ENCODE measurements at regions not wholly inside any gene's neighbourhood (a gene's known extent, or its start where the extent isn't known, plus 50 kb on each side); places are given as distances from the start of the nearest gene placed in this dataset.

GRCh38 chr7:1314021-1314907, 81.6 kb downstream of the UNCX start (continued):
- TF ChIP-seq HIC1 (tag by site-specific recombination; IDR thresholded peaks at IDR 0.05) (no peak), ZNF571 (tag by site-specific recombination; IDR thresholded peaks at IDR 0.05) (no peak)

DNA sequence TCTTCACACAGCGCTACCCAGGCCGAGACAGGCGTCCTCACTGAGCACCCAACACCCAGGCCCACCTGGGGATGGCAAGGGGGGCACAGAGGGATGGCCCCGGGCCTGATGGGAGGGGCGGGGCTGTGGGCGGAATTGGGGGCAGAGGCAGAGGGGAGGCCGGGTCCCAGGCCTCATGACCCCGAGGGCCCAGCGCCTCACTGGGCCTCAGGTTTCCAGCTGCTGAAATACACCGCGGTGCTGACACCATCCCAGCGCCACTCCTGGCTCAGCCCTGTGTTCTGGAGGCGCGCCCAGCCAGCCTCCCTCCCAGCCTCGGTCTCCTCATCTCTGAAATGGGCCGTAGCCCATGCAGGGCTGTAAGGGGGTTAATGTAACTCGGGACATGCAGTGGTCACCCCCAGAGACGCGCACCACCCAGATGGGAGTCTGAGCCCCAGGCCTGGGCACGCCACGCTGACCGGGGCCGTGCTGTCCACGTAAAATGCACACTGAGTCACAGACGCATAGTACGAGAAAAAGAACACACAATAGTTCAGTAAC, 82.3 kb downstream of the UNCX start:
- H3K9me3 ChIP-seq (ENCODE audit: control insufficient read depth, insufficient read depth, low read depth, low read length) = no peaks in the 10 kb centered on the region

GRCh38 chr7:1316086-1316485, 83.4 kb downstream of the UNCX start:
- Histone ChIP-seq H3K36me3 (ENCODE audit: control insufficient read depth in 2 of 2, insufficient read depth in 1 of 2, low read length in 2 of 2) (no peaks in the 10 kb centered on the region), H3K4me3 (ENCODE audit: low read depth, low read length) (no peak overlapping the region), H3K27ac (ENCODE audit: extremely low read depth, low read depth, low read length) (no peak overlapping the region), H3K4me1 (ENCODE audit: control insufficient read depth, insufficient read depth, low read length) (no peaks in the 10 kb centered on the region), H3K9me3 (ENCODE audit: control insufficient read depth, insufficient read depth, low read depth, low read length) (no peaks in the 10 kb centered on the region)
- CTCF ChIA-PET = no interaction called here
- TF ChIP-seq ZNF433 (tag by site-specific recombination; IDR thresholded peaks at IDR 0.05; ENCODE audit: low read depth) (no peak), ZNF24 (tag by site-specific recombination; IDR thresholded peaks at IDR 0.05) (no peak), ZNF514 (tag by site-specific recombination; IDR thresholded peaks at IDR 0.05) (no peak)
- TF ChIP-seq, protein P1, sequence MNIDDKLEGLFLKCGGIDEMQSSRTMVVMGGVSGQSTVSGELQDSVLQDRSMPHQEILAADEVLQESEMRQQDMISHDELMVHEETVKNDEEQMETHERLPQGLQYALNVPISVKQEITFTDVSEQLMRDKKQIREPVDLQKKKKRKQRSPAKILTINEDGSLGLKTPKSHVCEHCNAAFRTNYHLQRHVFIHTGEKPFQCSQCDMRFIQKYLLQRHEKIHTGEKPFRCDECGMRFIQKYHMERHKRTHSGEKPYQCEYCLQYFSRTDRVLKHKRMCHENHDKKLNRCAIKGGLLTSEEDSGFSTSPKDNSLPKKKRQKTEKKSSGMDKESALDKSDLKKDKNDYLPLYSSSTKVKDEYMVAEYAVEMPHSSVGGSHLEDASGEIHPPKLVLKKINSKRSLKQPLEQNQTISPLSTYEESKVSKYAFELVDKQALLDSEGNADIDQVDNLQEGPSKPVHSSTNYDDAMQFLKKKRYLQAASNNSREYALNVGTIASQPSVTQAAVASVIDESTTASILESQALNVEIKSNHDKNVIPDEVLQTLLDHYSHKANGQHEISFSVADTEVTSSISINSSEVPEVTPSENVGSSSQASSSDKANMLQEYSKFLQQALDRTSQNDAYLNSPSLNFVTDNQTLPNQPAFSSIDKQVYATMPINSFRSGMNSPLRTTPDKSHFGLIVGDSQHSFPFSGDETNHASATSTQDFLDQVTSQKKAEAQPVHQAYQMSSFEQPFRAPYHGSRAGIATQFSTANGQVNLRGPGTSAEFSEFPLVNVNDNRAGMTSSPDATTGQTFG (tag by site-specific recombination; IDR thresholded peaks at IDR 0.05; ENCODE audit: borderline replicate concordance) = no peak
- POLR2A ChIA-PET = interaction anchor here (0.7 kb wide), 1 partner anchor 141 kb away, joined by 8 read pairs; no protein-coding TSS in a partner anchor

More for the DNA sequence above, 82.3 kb downstream of the UNCX start:
- Histone ChIP-seq H3K4me1 (ENCODE audit: control insufficient read depth, insufficient read depth, low read length) (no peaks in the 10 kb centered on the region), H3K36me3 (ENCODE audit: control insufficient read depth in 2 of 2, insufficient read depth in 1 of 2, low read length in 2 of 2) (no peaks in the 10 kb centered on the region), H3K27ac (ENCODE audit: extremely low read depth, low read depth, low read length) (no peak overlapping the region), H3K4me3 (ENCODE audit: low read depth, low read length) (no peak overlapping the region)
- TF ChIP-seq ZNF146 (tag by site-specific recombination; IDR thresholded peaks at IDR 0.05) = no peak
- no peak for TF ChIP-seq ZNF423 (tag by site-specific recombination; IDR thresholded peaks at IDR 0.05)
- TF ChIP-seq ZNF214 (tag by site-specific recombination; IDR thresholded peaks at IDR 0.05; ENCODE audit: borderline replicate concordance) = no peak
- CTCF ChIA-PET = no interaction called here
- POLR2A ChIA-PET = no interaction called here

DNA sequence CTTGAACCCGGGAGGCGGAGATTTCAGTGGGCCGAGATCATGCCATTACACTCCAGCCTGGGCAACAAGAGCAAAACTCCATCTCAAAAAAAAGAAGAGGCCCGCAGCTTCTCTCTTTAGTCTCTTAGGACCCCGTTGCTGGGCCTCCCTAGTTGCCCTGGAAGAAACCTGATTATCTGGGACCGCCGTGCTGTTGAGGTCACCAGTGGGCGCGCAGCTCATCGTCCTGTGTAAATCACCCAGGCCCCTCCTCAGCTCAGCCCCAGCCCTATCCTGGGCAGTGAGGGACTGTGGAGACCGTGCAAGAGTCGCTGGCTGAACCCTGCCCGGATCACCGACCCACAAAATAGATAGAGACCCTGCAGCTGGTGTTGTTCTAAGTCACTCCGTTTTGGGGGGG, 85.0 kb downstream of the UNCX start:
- Histone ChIP-seq H3K36me3 (ENCODE audit: control insufficient read depth in 2 of 2, insufficient read depth in 1 of 2, low read length in 2 of 2) (no peaks in the 10 kb centered on the region), H3K9me3 (ENCODE audit: control insufficient read depth, insufficient read depth, low read depth, low read length) (no peaks in the 10 kb centered on the region), H3K4me1 (ENCODE audit: control insufficient read depth, insufficient read depth, low read length) (no peaks in the 10 kb centered on the region), H3K27ac (ENCODE audit: extremely low read depth, low read depth, low read length) (no peak overlapping the region), H3K4me3 (ENCODE audit: low read depth, low read length) (no peak overlapping the region)
- CTCF ChIA-PET = no interaction called here
- TF ChIP-seq ZNF2 (tag by site-specific recombination; IDR thresholded peaks at IDR 0.05) = no peak
- no peak for TF ChIP-seq OVOL3 (tag by site-specific recombination; IDR thresholded peaks at IDR 0.05)
- TF ChIP-seq ZNF221 (tag by site-specific recombination; IDR thresholded peaks at IDR 0.05; ENCODE audit: borderline replicate concordance) = no peak
- no peak for TF ChIP-seq GLIS1 (tag by site-specific recombination; IDR thresholded peaks at IDR 0.05)
- POLR2A ChIA-PET = interaction anchor here (0.6 kb wide), 1 partner anchor 32 kb away, joined by 7 read pairs; no protein-coding TSS in a partner anchor

Data from HEK293 (cell line).